Erythroblast (primary cell): ENCODE measurements at regions not wholly inside any gene's neighbourhood (a gene's known extent, or its start where the extent isn't known, plus 50 kb on each side); places are given as distances from the start of the nearest gene placed in this dataset.

Source experiments
- DNase-seq, 2 experiments: peaks; one replicate each; lab custom pipeline; 2025; lab: John Stamatoyannopoulos, UW
- GATA1 ChIP-seq: IDR thresholded peaks from 2 replicates; pipeline ENCODE4 v1.6.1; 2011; ENCODE audit warnings: low read depth, mild to moderate bottlenecking, control low read depth, low read length, moderate library complexity
- POLR2A ChIP-seq: IDR thresholded peaks from 2 replicates; pipeline ENCODE4 v1.6.1; 2011; ENCODE audit warnings: mild to moderate bottlenecking, low read length

- DNase-seq = no peak
- TF ChIP-seq POLR2A = no peak
- no peak for TF ChIP-seq GATA1
Measured at GRCh38 chr2:18247282-18248110, 313.0 kb downstream of the RDH14 start.

GRCh38 chr2:18245375-18245774, 315.1 kb downstream of the RDH14 start:
- no peak for TF ChIP-seq POLR2A
- no peak for TF ChIP-seq GATA1
- no peak for DNase-seq

- TF ChIP-seq POLR2A (no peak), GATA1 (no peak)
- no peak for DNase-seq
Measured at GRCh38 chr2:18244845-18245244, 315.6 kb downstream of the RDH14 start.

GRCh38 chr2:18243816-18244215, 316.6 kb downstream of the RDH14 start:
- DNase-seq = no peak
- no peak for TF ChIP-seq GATA1
- no peak for TF ChIP-seq POLR2A

- no peak for DNase-seq
- TF ChIP-seq GATA1 (no peak), POLR2A (no peak)
Measured at GRCh38 chr2:18242716-18243115, 317.7 kb downstream of the RDH14 start.

- no peak for DNase-seq
- TF ChIP-seq GATA1 = no peak
- TF ChIP-seq POLR2A = no peak
Measured at GRCh38 chr2:18238209-18238608, 322.2 kb downstream of the RDH14 start.

- no peak for TF ChIP-seq POLR2A
- TF ChIP-seq GATA1 = no peak
- no peak for DNase-seq
Measured at GRCh38 chr2:18237298-18237697, 323.2 kb downstream of the RDH14 start.

GRCh38 chr2:18232731-18233438, 327.6 kb downstream of the RDH14 start:
- TF ChIP-seq POLR2A = no peak
- TF ChIP-seq GATA1 = no peak
- no peak for DNase-seq

GRCh38 chr2:18230668-18231067, 329.8 kb downstream of the RDH14 start:
- TF ChIP-seq GATA1 (no peak), POLR2A (no peak)
- DNase-seq = no peak

- no peak for DNase-seq
- TF ChIP-seq POLR2A (no peak), GATA1 (no peak)
Measured at GRCh38 chr2:18219676-18220075, 340.8 kb downstream of the RDH14 start.

GRCh38 chr2:18218160-18218933, 339.9 kb downstream of the KCNS3 start:
- no peak for DNase-seq
- TF ChIP-seq POLR2A (no peak), GATA1 (no peak)

GRCh38 chr2:18214936-18215335, 336.5 kb downstream of the KCNS3 start:
- TF ChIP-seq POLR2A (no peak), GATA1 (no peak)
- DNase-seq = no peak

- TF ChIP-seq POLR2A (no peak), GATA1 (no peak)
- DNase-seq = no peak
Measured at GRCh38 chr2:18213986-18214385, 335.5 kb downstream of the KCNS3 start.
